Activated CD8-positive, alpha-beta T cell treated with anti-CD3 and anti-CD28 coated beads for 36 hours (primary cell): ENCODE measurements at regions not wholly inside any gene's neighbourhood (a gene's known extent, or its start where the extent isn't known, plus 50 kb on each side); places are given as distances from the start of the nearest gene placed in this dataset.
"Not testable (repeated sequence)": the region's sequence is repeated elsewhere in the genome, so short reads cannot be mapped to it uniquely, and the experiment has no call there.

Experiments used
- ATAC-seq: fragments of 200-7000 bp; cut with Tn5 transposase; one replicate; pipeline ENCODE4 v1.10.0; 2021; ENCODE audit warnings: mild to moderate bottlenecking, moderate library complexity
- CTCF ChIA-PET: fragments of 350-600 bp; sonication (Branson Sonifier 250); formaldehyde crosslinking; loops from one replicate; lab custom pipeline; 2021; ENCODE audit warnings: antibody characterized with exemption; lab: Charles Lee
- POLR2A ChIA-PET: fragments of 350-600 bp; sonication (Branson Sonifier 250); formaldehyde crosslinking; loops from one replicate; lab custom pipeline; 2021; ENCODE audit warnings: antibody characterized with exemption; lab: Charles Lee
- DNase-seq: peaks from one replicate; pipeline ENCODE4 v3.0.0-alpha.2; 2020
- H3K27ac Mint-ChIP-seq: one replicate; pipeline ENCODE4 v1.8.0; 2021; ENCODE audit warnings: mild to moderate bottlenecking, mixed read lengths
- H3K27me3 Mint-ChIP-seq: one replicate; pipeline ENCODE4 v1.8.0; 2021; ENCODE audit warnings: mixed read lengths
- H3K36me3 Mint-ChIP-seq: one replicate; pipeline ENCODE4 v1.8.0; 2021; ENCODE audit warnings: low read depth, mixed read lengths
- H3K4me1 Mint-ChIP-seq: one replicate; pipeline ENCODE4 v1.8.0; 2021; ENCODE audit warnings: low read depth, mixed read lengths
- H3K4me3 Mint-ChIP-seq: one replicate; pipeline ENCODE4 v1.8.0; 2021; ENCODE audit warnings: mild to moderate bottlenecking, moderate library complexity, mixed read lengths
- H3K9me3 Mint-ChIP-seq: one replicate; pipeline ENCODE4 v1.8.0; 2021; ENCODE audit warnings: mixed read lengths
- intact Hi-C: fragments of 100-400 bp; cut with micrococcal nuclease; formaldehyde crosslinking; loops from one replicate; pipeline ENCODE4 v1.10.0; 2022
- TF ChIP-seq, protein P1 (sequence below): fragments of 200-600 bp; IDR thresholded peaks from one replicate; pipeline ENCODE4 v1.8.0; 2022; ENCODE audit warnings: antibody characterized with exemption, mild to moderate bottlenecking

GRCh38 chr2:144644549-144644948 is 124.6 kb upstream of the ZEB2 start:
- CTCF ChIA-PET = no interaction called here
- TF ChIP-seq, protein P1, sequence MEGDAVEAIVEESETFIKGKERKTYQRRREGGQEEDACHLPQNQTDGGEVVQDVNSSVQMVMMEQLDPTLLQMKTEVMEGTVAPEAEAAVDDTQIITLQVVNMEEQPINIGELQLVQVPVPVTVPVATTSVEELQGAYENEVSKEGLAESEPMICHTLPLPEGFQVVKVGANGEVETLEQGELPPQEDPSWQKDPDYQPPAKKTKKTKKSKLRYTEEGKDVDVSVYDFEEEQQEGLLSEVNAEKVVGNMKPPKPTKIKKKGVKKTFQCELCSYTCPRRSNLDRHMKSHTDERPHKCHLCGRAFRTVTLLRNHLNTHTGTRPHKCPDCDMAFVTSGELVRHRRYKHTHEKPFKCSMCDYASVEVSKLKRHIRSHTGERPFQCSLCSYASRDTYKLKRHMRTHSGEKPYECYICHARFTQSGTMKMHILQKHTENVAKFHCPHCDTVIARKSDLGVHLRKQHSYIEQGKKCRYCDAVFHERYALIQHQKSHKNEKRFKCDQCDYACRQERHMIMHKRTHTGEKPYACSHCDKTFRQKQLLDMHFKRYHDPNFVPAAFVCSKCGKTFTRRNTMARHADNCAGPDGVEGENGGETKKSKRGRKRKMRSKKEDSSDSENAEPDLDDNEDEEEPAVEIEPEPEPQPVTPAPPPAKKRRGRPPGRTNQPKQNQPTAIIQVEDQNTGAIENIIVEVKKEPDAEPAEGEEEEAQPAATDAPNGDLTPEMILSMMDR = no peak
- Mint-ChIP-seq H3K27ac (no peak overlapping the region), H3K27me3 (no peaks in the 10 kb centered on the region), H3K9me3 (no peaks in the 10 kb centered on the region), H3K36me3 (no peaks in the 10 kb centered on the region), H3K4me3 (no peak overlapping the region), H3K4me1 (no peaks in the 10 kb centered on the region)
- intact Hi-C loops = no loop called here
- ATAC-seq (no peak), DNase-seq (no peak)
- POLR2A ChIA-PET = no interaction called here

DNA sequence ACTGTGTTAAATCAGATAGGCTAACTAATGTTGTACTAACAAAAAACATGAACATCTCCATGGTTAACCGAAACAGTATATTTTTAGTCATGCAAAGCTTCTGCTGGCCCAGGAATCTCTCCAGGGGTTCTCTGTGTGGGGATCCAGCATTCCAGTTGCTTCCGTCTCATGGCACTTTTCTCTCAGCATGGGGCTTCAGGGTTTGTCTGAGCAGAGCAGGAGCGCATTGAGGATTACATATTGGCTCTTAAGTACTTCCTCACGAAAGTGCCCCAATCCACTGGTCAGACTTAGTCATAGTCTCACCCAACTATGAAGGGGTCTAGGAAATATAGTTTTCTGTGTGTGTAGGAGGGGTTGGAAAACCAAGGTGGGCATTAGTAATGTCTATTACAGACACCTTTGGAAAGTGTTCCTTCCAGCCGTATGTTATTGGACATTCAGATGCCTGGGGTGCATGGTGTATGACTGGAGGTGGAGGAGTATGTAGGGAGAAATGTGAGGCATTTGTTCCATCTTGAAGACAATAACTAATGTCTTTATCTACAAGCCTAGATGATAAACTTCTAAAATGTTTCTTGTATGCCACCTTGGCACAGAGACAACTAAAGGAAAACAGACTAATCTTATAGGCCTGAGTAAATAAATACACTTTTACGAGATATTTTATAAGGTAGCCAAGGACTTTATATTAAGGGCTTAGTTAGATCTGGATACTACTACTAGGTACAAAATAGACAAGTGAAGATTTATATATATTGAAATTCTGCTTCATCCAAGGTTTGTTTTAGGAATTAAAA is 123.8 kb upstream of the ZEB2 start:
- Mint-ChIP-seq H3K36me3 (no peaks in the 10 kb centered on the region), H3K4me3 (no peak overlapping the region), H3K27me3 (no peaks in the 10 kb centered on the region), H3K4me1 (no peaks in the 10 kb centered on the region), H3K27ac (no peak overlapping the region), H3K9me3 (no peaks in the 10 kb centered on the region)
- ChIA-PET CTCF (no interaction called here), POLR2A (interaction anchor here (0.6 kb wide), 1 partner anchor 76 kb away, joined by 3 read pairs; no protein-coding TSS in a partner anchor)
- DNase-seq (no peak), ATAC-seq (no peak)
- intact Hi-C loops = no loop called here
- TF ChIP-seq, protein P1 = no peak

DNA sequence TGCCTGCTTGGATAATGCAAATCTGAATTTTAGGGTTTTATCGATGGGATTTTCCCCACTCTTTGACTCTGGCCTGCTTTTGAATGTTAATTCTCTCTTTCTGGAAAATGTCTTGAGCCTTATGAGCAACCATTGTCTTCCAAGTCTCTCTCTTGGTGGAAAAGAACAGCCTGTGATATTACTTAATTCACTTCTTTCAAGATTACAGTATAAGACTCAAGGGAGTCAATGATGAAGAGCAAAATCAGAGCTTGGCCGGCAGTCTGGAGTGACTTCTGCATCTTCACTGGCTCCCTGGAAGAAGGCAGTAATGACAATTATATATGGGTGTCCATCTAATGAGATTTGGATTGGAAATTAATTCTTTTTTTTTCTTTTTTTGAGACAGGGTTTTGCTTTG is 122.9 kb upstream of the ZEB2 start:
- H3K36me3 Mint-ChIP-seq = no peaks in the 10 kb centered on the region
- DNase-seq = no peak
- POLR2A ChIA-PET = interaction anchor here (0.6 to 0.9 kb wide), 2 partner anchors 17 to 75 kb away, joined by 3 read pairs; no protein-coding TSS in a partner anchor

DNA sequence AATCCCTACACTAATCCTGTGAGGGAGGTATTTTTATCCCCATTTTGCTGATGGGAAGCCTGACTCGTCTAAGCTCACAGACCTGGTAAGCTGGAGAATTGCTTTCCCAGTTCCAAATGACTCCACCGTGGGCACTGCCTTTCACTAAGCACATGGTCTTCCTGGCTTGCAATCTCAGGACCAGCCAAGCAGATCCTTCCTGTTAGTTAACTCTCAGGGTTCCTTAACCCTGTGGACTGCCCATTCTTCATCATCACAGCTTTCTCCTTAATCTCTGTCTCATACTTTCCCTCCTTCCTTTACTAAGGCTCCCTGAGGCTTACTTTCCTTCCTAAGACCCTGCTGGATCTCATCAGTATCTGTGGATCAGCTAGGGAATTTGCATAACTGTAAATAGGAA is 122.2 kb upstream of the ZEB2 start:
- POLR2A ChIA-PET = interaction anchor here (0.9 kb wide), 1 partner anchor 18 kb away, joined by 3 read pairs; no protein-coding TSS in a partner anchor
- H3K27me3 Mint-ChIP-seq = peaks cover 2% of the 10 kb centered on the region
- DNase-seq = no peak

More for the DNA sequence above, 122.9 kb upstream of the ZEB2 start:
- Mint-ChIP-seq H3K4me1 (no peaks in the 10 kb centered on the region), H3K27me3 (peaks cover 2% of the 10 kb centered on the region), H3K4me3 (no peak overlapping the region), H3K9me3 (no peaks in the 10 kb centered on the region), H3K27ac (no peak overlapping the region)
- intact Hi-C loops = no loop called here
- TF ChIP-seq, protein P1 = no peak
- CTCF ChIA-PET = no interaction called here
- ATAC-seq = no peak

GRCh38 chr2:144638250-144638649 is 118.3 kb upstream of the ZEB2 start:
- CTCF ChIA-PET, H3K27me3 Mint-ChIP-seq, H3K4me3 Mint-ChIP-seq, intact Hi-C loops, H3K27ac Mint-ChIP-seq, POLR2A ChIA-PET, H3K4me1 Mint-ChIP-seq, DNase-seq, H3K36me3 Mint-ChIP-seq, ATAC-seq: not testable (repeated sequence)
- peaks cover 11% of the 10 kb centered on the region for H3K9me3 Mint-ChIP-seq

More for the DNA sequence above, 122.2 kb upstream of the ZEB2 start:
- Mint-ChIP-seq H3K9me3 (no peaks in the 10 kb centered on the region), H3K36me3 (no peaks in the 10 kb centered on the region), H3K4me1 (no peaks in the 10 kb centered on the region), H3K27ac (no peak overlapping the region), H3K4me3 (no peak overlapping the region)
- CTCF ChIA-PET = no interaction called here
- TF ChIP-seq, protein P1 = no peak
- ATAC-seq = no peak
- intact Hi-C loops = no loop called here

DNA sequence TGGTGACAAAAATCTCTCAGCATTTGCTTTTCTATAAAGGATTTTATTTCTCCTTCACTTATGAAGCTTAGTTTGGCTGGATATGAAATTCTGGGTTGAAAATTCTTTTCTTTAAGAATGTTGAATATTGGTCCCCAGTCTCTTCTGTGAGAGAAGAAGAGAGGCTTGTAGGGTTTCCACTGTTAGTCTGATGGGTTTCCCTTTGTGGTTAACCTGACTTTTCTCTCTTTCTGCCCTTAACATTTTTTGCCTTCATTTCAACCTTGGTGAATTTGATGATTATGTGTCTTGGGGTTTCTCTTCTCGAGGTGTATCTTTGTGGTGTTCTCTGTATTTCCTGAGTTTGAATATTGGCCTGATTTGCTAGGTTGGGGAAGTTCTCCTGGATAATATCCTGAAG is 116.9 kb upstream of the ZEB2 start:
- H3K4me3 Mint-ChIP-seq, H3K27ac Mint-ChIP-seq, POLR2A ChIA-PET, H3K4me1 Mint-ChIP-seq, H3K36me3 Mint-ChIP-seq, ATAC-seq, DNase-seq, H3K27me3 Mint-ChIP-seq, intact Hi-C loops, CTCF ChIA-PET: not testable (repeated sequence)
- peaks cover 11% of the 10 kb centered on the region for H3K9me3 Mint-ChIP-seq
